Neural cell (in vitro differentiated cells): ENCODE measurements at regions not wholly inside any gene's neighbourhood (a gene's known extent, or its start where the extent isn't known, plus 50 kb on each side); places are given as distances from the start of the nearest gene placed in this dataset.

Experiments
- H2AFZ ChIP-seq: fragments of 200-600, 300-800 bp; sonication (generic), shearing (Covaris generic); 2 replicates; pipeline ENCODE4 v1.6.0; 2014; ENCODE audit warnings: low read depth, mild to moderate bottlenecking, antibody characterized with exemption, low read length, moderate library complexity
- H3F3A ChIP-seq: fragments of 200-600 bp; shearing (Covaris generic); 2 replicates; pipeline ENCODE4 v1.6.1; 2016; ENCODE audit warnings: mild to moderate bottlenecking, moderate library complexity, mixed read lengths, antibody characterized with exemption, low read length; ENCODE audit not compliant: insufficient read depth, poor library complexity, severe bottlenecking
- H3K27ac ChIP-seq: fragments of 200-600, 300-800 bp; sonication (generic), shearing (Covaris generic); 2 replicates; pipeline ENCODE4 v1.5.1; 2014; ENCODE audit warnings: mild to moderate bottlenecking, low read length, moderate library complexity
- H3K27me3 ChIP-seq: fragments of 300-800, 200-600 bp; sonication (generic), shearing (Covaris generic); 2 replicates; pipeline ENCODE4 v1.6.0; 2014; ENCODE audit warnings: mild to moderate bottlenecking, low read depth, low read length, moderate library complexity; ENCODE audit not compliant: insufficient read depth
- H3K36me3 ChIP-seq: fragments of 300-800, 200-600 bp; sonication (generic), shearing (Covaris generic); 2 replicates; pipeline ENCODE4 v1.5.1; 2014; ENCODE audit warnings: mild to moderate bottlenecking, antibody characterized with exemption, low read length, moderate library complexity; ENCODE audit not compliant: insufficient read depth
- H3K4me2 ChIP-seq: fragments of 300-800, 200-600 bp; sonication (generic), shearing (Covaris generic); 2 replicates; pipeline ENCODE4 v1.6.0; 2014; ENCODE audit warnings: mild to moderate bottlenecking, low read length
- H3K4me3 ChIP-seq: fragments of 300-800, 200-600 bp; sonication (generic), shearing (Covaris generic); 2 replicates; pipeline ENCODE4 v1.5.1; 2014; ENCODE audit warnings: mild to moderate bottlenecking, low read length, moderate library complexity
- H3K79me2 ChIP-seq: fragments of 200-600 bp; shearing (Covaris generic); replicated peaks from 2 replicates; pipeline ENCODE4 v1.6.0; 2014; ENCODE audit warnings: mild to moderate bottlenecking, low read length, moderate library complexity; ENCODE audit not compliant: insufficient read depth
- H3K9ac ChIP-seq: fragments of 300-800, 200-600 bp; sonication (generic), shearing (Covaris generic); 2 replicates; pipeline ENCODE4 v1.6.1; 2016; ENCODE audit warnings: mild to moderate bottlenecking, low read length, mixed read lengths
- H3K9me2 ChIP-seq: fragments of 200-600 bp; shearing (Covaris generic); 2 replicates; pipeline ENCODE4 v1.6.1; 2016; ENCODE audit warnings: mild to moderate bottlenecking, low read length, mixed read lengths; ENCODE audit not compliant: insufficient read depth
- H3K9me3 ChIP-seq: fragments of 200-600, 300-800 bp; sonication (generic), shearing (Covaris generic); 2 replicates; pipeline ENCODE4 v1.6.1; 2016; ENCODE audit warnings: mild to moderate bottlenecking, mixed run types, low read length, moderate library complexity, mixed read lengths
- H4K20me1 ChIP-seq: fragments of 200-600 bp; shearing (Covaris generic); 2 replicates; pipeline ENCODE4 v1.6.1; 2016; ENCODE audit warnings: mild to moderate bottlenecking, mixed run types; ENCODE audit not compliant: insufficient read depth
- CTCF ChIP-seq: fragments of 450-650 bp; IDR thresholded peaks from 2 replicates; pipeline ENCODE4 v1.5.1; 2014; ENCODE audit warnings: antibody characterized with exemption, mild to moderate bottlenecking, moderate library complexity; ENCODE audit not compliant: poor library complexity, severe bottlenecking
- EP300 ChIP-seq: fragments of 450-650 bp; conservative IDR thresholded peaks from 2 replicates; pipeline ENCODE4 v1.6.1; 2014; ENCODE audit warnings: antibody characterized with exemption, mild to moderate bottlenecking, moderate library complexity; ENCODE audit not compliant: poor library complexity, severe bottlenecking
- EZH2 ChIP-seq: fragments of 200-600, 300-800 bp; shearing (Covaris generic), sonication (generic); IDR thresholded peaks from 2 replicates; pipeline ENCODE4 v1.6.1; 2014; ENCODE audit warnings: antibody characterized with exemption, low read length, borderline replicate concordance, mild to moderate bottlenecking; ENCODE audit not compliant: insufficient read depth, poor library complexity, severe bottlenecking
- MXI1 ChIP-seq: fragments of 450-650 bp; conservative IDR thresholded peaks from 2 replicates; pipeline ENCODE4 v1.6.1; 2014; ENCODE audit warnings: antibody characterized with exemption, mild to moderate bottlenecking; ENCODE audit not compliant: poor library complexity, severe bottlenecking
- POLR2AphosphoS5 ChIP-seq: IDR thresholded peaks from 2 replicates; pipeline ENCODE4 v1.6.1; 2012
- RAD21 ChIP-seq: fragments of 450-650 bp; conservative IDR thresholded peaks from 2 replicates; pipeline ENCODE4 v1.6.1; 2014; ENCODE audit warnings: antibody characterized with exemption, mild to moderate bottlenecking, moderate library complexity
- REST ChIP-seq: IDR thresholded peaks from 2 replicates; pipeline ENCODE4 v1.6.1; 2012; ENCODE audit warnings: borderline replicate concordance
- SMC3 ChIP-seq: fragments of 450-650 bp; conservative IDR thresholded peaks from 2 replicates; pipeline ENCODE4 v1.6.1; 2014; ENCODE audit warnings: antibody characterized with exemption, mild to moderate bottlenecking, moderate library complexity; ENCODE audit not compliant: poor library complexity
- TAF1 ChIP-seq: IDR thresholded peaks from 2 replicates; pipeline ENCODE4 v1.6.1; 2012; ENCODE audit warnings: low read depth

- Histone ChIP-seq H3K9me3 (no peaks in the 10 kb centered on the region), H3K27me3 (no peaks in the 10 kb centered on the region), H2AFZ (no peak overlapping the region), H3K4me3 (no peak overlapping the region), H3K79me2 (no peaks in the 10 kb centered on the region), H3K9ac (no peak overlapping the region), H3F3A (no peaks in the 10 kb centered on the region), H3K4me2 (no peak overlapping the region), H4K20me1 (no peaks in the 10 kb centered on the region), H3K27ac (no peak overlapping the region), H3K9me2 (no peaks in the 10 kb centered on the region), H3K36me3 (no peaks in the 10 kb centered on the region)
- TF ChIP-seq EP300 = no peak
- TF ChIP-seq REST = no peak
- no peak for TF ChIP-seq RAD21
- TF ChIP-seq MXI1 = no peak
- TF ChIP-seq TAF1 = no peak
- no peak for TF ChIP-seq SMC3
- TF ChIP-seq EZH2 = no peak
- no peak for TF ChIP-seq CTCF
- TF ChIP-seq POLR2AphosphoS5 = no peak
These were observed 82.3 kb upstream of the NDUFV2 start for GRCh38 chr18:9020221-9020620.

- Histone ChIP-seq H3K4me2 (no peak overlapping the region), H3K9ac (no peak overlapping the region), H4K20me1 (no peaks in the 10 kb centered on the region), H3K27ac (no peak overlapping the region), H3K27me3 (no peaks in the 10 kb centered on the region), H3K9me2 (no peaks in the 10 kb centered on the region), H3K9me3 (no peaks in the 10 kb centered on the region), H3K36me3 (no peaks in the 10 kb centered on the region), H3F3A (no peaks in the 10 kb centered on the region), H3K4me3 (no peak overlapping the region), H3K79me2 (no peaks in the 10 kb centered on the region), H2AFZ (no peak overlapping the region)
- TF ChIP-seq RAD21 = no peak
- TF ChIP-seq CTCF = no peak
- no peak for TF ChIP-seq TAF1
- no peak for TF ChIP-seq EP300
- no peak for TF ChIP-seq POLR2AphosphoS5
These were observed 81.0 kb upstream of the NDUFV2 start for GRCh38 chr18:9021458-9021857.
